SK-MEL-5 (cell line): ENCODE measurements at regions not wholly inside any gene's neighbourhood (a gene's known extent, or its start where the extent isn't known, plus 50 kb on each side); places are given as distances from the start of the nearest gene placed in this dataset.
A peak's percentile ranks its signal among the peaks of the same experiment; 100 is the strongest.

ENCODE experiments used
- DNase-seq: peaks from one replicate; pipeline ENCODE4 v3.0.0-alpha.2; 2016; ENCODE audit warnings: low read depth, low spot score
- in situ Hi-C: cut with HindIII; loops from 2 replicates; pipeline ENCODE4 v1.10.0; 2016; ENCODE audit warnings: low sequenced_read_pairs, high pct_unique_total_duplicates, low pct_unique_long_range_greater_than_20kb

GRCh38 chr6:133715270-133715669 lies 173.6 kb upstream of the TCF21 start:
- in situ Hi-C loops = no loop called here
- DNase-seq = no peak

- DNase-seq = no peak
- in situ Hi-C loops = no loop called here
Observed at GRCh38 chr6:133724726-133725125, 164.2 kb upstream of the TCF21 start.

GRCh38 chr6:133726188-133726587 lies 162.7 kb upstream of the TCF21 start:
- no peak for DNase-seq
- in situ Hi-C loops = no loop called here

- no peak for DNase-seq
- in situ Hi-C loops = no loop called here
Observed at GRCh38 chr6:133730881-133731280, 158.0 kb upstream of the TCF21 start.

- in situ Hi-C loops = no loop called here
- no peak for DNase-seq
Observed at GRCh38 chr6:133740218-133740617, 148.7 kb upstream of the TCF21 start.

GRCh38 chr6:133740816-133741215 lies 148.1 kb upstream of the TCF21 start:
- no peak for DNase-seq
- in situ Hi-C loops = no loop called here

- DNase-seq = no peak
Observed at GRCh38 chr6:133741375-133741861, 147.5 kb upstream of the TCF21 start.

GRCh38 chr6:133743621-133744020 lies 145.3 kb upstream of the TCF21 start:
- no peak for DNase-seq
- in situ Hi-C loops = no loop called here

More at GRCh38 chr6:133741375-133741861, 147.5 kb upstream of the TCF21 start:
- in situ Hi-C loops = no loop called here

GRCh38 chr6:133746417-133746770 lies 142.5 kb upstream of the TCF21 start:
- in situ Hi-C loops = no loop called here
- DNase-seq = no peak

GRCh38 chr6:133748628-133749027 lies 140.3 kb upstream of the TCF21 start:
- DNase-seq = no peak
- in situ Hi-C loops = no loop called here

GRCh38 chr6:133749427-133749826 lies 139.5 kb upstream of the TCF21 start:
- in situ Hi-C loops = no loop called here
- DNase-seq = peak; percentile 45

- no peak for DNase-seq
- in situ Hi-C loops = no loop called here
Observed at GRCh38 chr6:133752129-133752528, 136.8 kb upstream of the TCF21 start.

- no peak for DNase-seq
- in situ Hi-C loops = no loop called here
Observed at GRCh38 chr6:133753756-133754155, 135.2 kb upstream of the TCF21 start.

- DNase-seq = no peak
- in situ Hi-C loops = no loop called here
Observed at GRCh38 chr6:133754298-133754697, 134.6 kb upstream of the TCF21 start.

GRCh38 chr6:133756078-133756695 lies 132.7 kb upstream of the TCF21 start:
- DNase-seq = peak; percentile 24
- in situ Hi-C loops = no loop called here

GRCh38 chr6:133757335-133757734 lies 131.6 kb upstream of the TCF21 start:
- in situ Hi-C loops = no loop called here
- no peak for DNase-seq

- in situ Hi-C loops = no loop called here
- no peak for DNase-seq
Observed at GRCh38 chr6:133758815-133759335, 130.0 kb upstream of the TCF21 start.

GRCh38 chr6:133759524-133759923 lies 129.4 kb upstream of the TCF21 start:
- DNase-seq = no peak
- in situ Hi-C loops = no loop called here

- DNase-seq = no peak
- in situ Hi-C loops = no loop called here
Observed at GRCh38 chr6:133761706-133762105, 127.2 kb upstream of the TCF21 start.
